Uterus (tissue), 2 donors: ENCODE measurements at regions not wholly inside any gene's neighbourhood (a gene's known extent, or its start where the extent isn't known, plus 50 kb on each side); places are given as distances from the start of the nearest gene placed in this dataset.

ENCODE experiments used
- POLR2A ChIP-seq, 2 donors: fragments of 450-650 bp; IDR thresholded peaks; one replicate each; pipeline ENCODE4 v1.6.1; 2016; ENCODE audit warnings: antibody characterized with exemption in 2 of 2, mild to moderate bottlenecking in 1 of 2, moderate library complexity in 1 of 2
- TF ChIP-seq, protein P1 (sequence below), 4 experiments: fragments of 200-600 bp in 2 of 4; fragments of 450-650 bp in 2 of 4; sonication (generic) in 2 of 4; IDR thresholded peaks; one replicate each; pipeline ENCODE4 v1.5.1; 2016 to 2019; ENCODE audit warnings: antibody characterized with exemption in 4 of 4, mild to moderate bottlenecking in 2 of 4, moderate library complexity in 1 of 4

- TF ChIP-seq, protein P1, sequence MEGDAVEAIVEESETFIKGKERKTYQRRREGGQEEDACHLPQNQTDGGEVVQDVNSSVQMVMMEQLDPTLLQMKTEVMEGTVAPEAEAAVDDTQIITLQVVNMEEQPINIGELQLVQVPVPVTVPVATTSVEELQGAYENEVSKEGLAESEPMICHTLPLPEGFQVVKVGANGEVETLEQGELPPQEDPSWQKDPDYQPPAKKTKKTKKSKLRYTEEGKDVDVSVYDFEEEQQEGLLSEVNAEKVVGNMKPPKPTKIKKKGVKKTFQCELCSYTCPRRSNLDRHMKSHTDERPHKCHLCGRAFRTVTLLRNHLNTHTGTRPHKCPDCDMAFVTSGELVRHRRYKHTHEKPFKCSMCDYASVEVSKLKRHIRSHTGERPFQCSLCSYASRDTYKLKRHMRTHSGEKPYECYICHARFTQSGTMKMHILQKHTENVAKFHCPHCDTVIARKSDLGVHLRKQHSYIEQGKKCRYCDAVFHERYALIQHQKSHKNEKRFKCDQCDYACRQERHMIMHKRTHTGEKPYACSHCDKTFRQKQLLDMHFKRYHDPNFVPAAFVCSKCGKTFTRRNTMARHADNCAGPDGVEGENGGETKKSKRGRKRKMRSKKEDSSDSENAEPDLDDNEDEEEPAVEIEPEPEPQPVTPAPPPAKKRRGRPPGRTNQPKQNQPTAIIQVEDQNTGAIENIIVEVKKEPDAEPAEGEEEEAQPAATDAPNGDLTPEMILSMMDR (IDR thresholded peaks at IDR 0.05), result no peak
- no peak for TF ChIP-seq POLR2A (IDR thresholded peaks at IDR 0.05)
Observed at GRCh38 chr4:20319825-20320612, 68.3 kb downstream of the SLIT2 start.
